MM.1S (cell line): ENCODE measurements at regions not wholly inside any gene's neighbourhood (a gene's known extent, or its start where the extent isn't known, plus 50 kb on each side); places are given as distances from the start of the nearest gene placed in this dataset.

Experiments used
- EZH2 ChIP-seq: fragments of 300-600 bp; sonication (generic); optimal IDR thresholded peaks from 2 replicates; pipeline ENCODE3; 2017; ENCODE audit warnings: low read depth, mild to moderate bottlenecking, antibody characterized with exemption, low read length, mixed read lengths
- EZH2phosphoT487 ChIP-seq: fragments of 300-600 bp; sonication (generic); IDR thresholded peaks from 2 replicates; pipeline ENCODE4 v1.6.1; 2018; ENCODE audit warnings: antibody characterized with exemption, low read length
- TF ChIP-seq, protein P1 (sequence below): fragments of 300-600 bp; sonication (generic); IDR thresholded peaks from 2 replicates; pipeline ENCODE4 v1.5.1; 2016; ENCODE audit warnings: antibody characterized with exemption, low read length, mixed read lengths

DNA sequence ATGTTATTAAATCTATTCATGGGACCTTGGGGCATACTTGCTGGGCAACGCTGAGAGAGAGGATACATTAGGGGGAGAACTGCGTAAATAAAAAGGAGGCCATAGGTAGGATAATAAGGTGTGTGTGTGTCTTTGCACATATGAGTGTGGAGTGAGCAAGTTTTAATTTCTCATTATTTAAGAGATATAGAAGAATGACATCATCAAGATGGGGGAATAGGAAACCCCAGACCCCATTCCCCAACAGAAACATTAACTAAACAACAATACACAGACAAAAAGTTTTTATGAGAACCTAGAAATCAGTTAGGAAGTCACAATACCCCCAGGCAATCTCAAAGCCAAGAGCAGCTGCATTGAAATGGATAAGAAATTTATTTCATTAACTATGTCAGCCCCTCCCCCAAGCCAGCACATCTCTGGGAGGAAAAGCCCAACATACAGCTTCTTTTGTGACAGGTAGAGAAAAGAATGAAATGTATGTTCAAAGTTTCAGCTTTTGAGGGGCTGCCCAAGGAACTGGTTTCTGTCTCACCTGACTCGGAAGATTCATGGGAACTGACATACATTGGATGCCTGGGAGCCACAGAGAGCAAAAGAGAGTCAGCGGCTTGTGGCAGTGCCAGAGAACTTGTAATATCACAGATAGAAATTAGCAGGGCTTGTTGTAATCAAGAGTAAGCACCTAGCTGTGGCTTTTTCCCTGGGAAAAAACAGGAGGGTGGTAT, 234.3 kb upstream of the NFIA start:
- TF ChIP-seq, protein P1, sequence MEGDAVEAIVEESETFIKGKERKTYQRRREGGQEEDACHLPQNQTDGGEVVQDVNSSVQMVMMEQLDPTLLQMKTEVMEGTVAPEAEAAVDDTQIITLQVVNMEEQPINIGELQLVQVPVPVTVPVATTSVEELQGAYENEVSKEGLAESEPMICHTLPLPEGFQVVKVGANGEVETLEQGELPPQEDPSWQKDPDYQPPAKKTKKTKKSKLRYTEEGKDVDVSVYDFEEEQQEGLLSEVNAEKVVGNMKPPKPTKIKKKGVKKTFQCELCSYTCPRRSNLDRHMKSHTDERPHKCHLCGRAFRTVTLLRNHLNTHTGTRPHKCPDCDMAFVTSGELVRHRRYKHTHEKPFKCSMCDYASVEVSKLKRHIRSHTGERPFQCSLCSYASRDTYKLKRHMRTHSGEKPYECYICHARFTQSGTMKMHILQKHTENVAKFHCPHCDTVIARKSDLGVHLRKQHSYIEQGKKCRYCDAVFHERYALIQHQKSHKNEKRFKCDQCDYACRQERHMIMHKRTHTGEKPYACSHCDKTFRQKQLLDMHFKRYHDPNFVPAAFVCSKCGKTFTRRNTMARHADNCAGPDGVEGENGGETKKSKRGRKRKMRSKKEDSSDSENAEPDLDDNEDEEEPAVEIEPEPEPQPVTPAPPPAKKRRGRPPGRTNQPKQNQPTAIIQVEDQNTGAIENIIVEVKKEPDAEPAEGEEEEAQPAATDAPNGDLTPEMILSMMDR: no peak
- TF ChIP-seq EZH2 (no peak), EZH2phosphoT487 (no peak)
